HCT116 (cell line): ENCODE measurements at regions not wholly inside any gene's neighbourhood (a gene's known extent, or its start where the extent isn't known, plus 50 kb on each side); places are given as distances from the start of the nearest gene placed in this dataset.

ENCODE experiments used
- ATAC-seq: fragments of 200-7000 bp; cut with Tn5 transposase; 2 replicates; pipeline ENCODE4 v1.9.1; 2020; ENCODE audit warnings: mild to moderate bottlenecking, moderate library complexity
- BruUV-seq: library from RNA; stranded (reverse); fragments of 400-500 nt; replicated peaks from 2 replicates; lab custom pipeline; 2021; lab: Mats Ljungman, UMichigan
- CTCF ChIA-PET: fragments of 300-600 bp; sonication (Branson Sonifier 250); formaldehyde crosslinking; loops from one replicate; lab custom pipeline; 2021; ENCODE audit warnings: antibody characterized with exemption; lab: Charles Lee
- POLR2A ChIA-PET: fragments of 300-600, 350-600 bp; sonication (Branson Sonifier 250); formaldehyde crosslinking; loops from one replicate; lab custom pipeline; 2021; ENCODE audit warnings: antibody characterized with exemption; lab: Charles Lee
- RAD21 ChIA-PET, 2 experiments: fragments of 300-600 bp; sonication (Branson Sonifier 250); formaldehyde crosslinking; loops; one replicate each; lab custom pipeline; 2023; ENCODE audit warnings: low total read pairs in 2 of 2; ENCODE audit not compliant: uncharacterized antibody in 2 of 2, unreplicated experiment in 2 of 2, low non-redundant PET in 1 of 2; lab: Charles Lee
- DNase-seq: peaks from one replicate; pipeline ENCODE4 v3.0.0-alpha.2; 2010; ENCODE audit warnings: low read depth, low spot score
- H2AFZ ChIP-seq: fragments of 200-600 bp; shearing (Covaris generic), sonication (generic); 2 replicates; pipeline ENCODE4 v1.6.1; 2017; ENCODE audit warnings: low read depth, mixed run types, mixed read lengths, antibody characterized with exemption, low read length; ENCODE audit not compliant: poor library complexity, severe bottlenecking
- H3K27ac ChIP-seq: 2 replicates; pipeline ENCODE4 v1.5.1; 2012; ENCODE audit warnings: low read depth, low read length
- H3K27me3 ChIP-seq: fragments of 200-600 bp; sonication (generic); 2 replicates; pipeline ENCODE4 v1.6.1; 2016; ENCODE audit warnings: mixed run types, low read length, mixed read lengths; ENCODE audit not compliant: insufficient read depth
- H3K36me3 ChIP-seq, 2 experiments: fragments of 200-500 bp in 1 of 2; fragments of 200-600 bp in 1 of 2; sonication (Bioruptor generic) in 1 of 2; sonication (generic) in 1 of 2; 2 replicates each; pipeline versions ENCODE4 v1.5.1 to v1.6.1; 2014 to 2016; ENCODE audit warnings: low read length in 2 of 2, inconsistent platforms in 1 of 2, mixed read lengths in 1 of 2, mixed run types in 1 of 2; ENCODE audit not compliant: insufficient read depth in 2 of 2, control insufficient read depth in 1 of 2
- H3K4me1 ChIP-seq, 2 experiments: fragments of 200-600 bp in 1 of 2; sonication (generic) in 1 of 2; 2 replicates each; pipeline versions ENCODE4 v1.5.1 to v1.6.1; 2012 to 2017; ENCODE audit warnings: low read length in 2 of 2, inconsistent platforms in 1 of 2, mild to moderate bottlenecking in 1 of 2, mixed read lengths in 1 of 2, mixed run types in 1 of 2, moderate library complexity in 1 of 2; ENCODE audit not compliant: insufficient read depth in 2 of 2, control insufficient read depth in 1 of 2
- H3K4me2 ChIP-seq: fragments of 200-600 bp; sonication (generic); 2 replicates; pipeline ENCODE4 v1.6.1; 2017; ENCODE audit warnings: mixed run types, low read length, mixed read lengths
- H3K4me3 ChIP-seq, 2 experiments: fragments of 200-600 bp in 1 of 2; sonication (generic) in 1 of 2; replicated peaks in 1 of 2; 2 replicates each; pipeline ENCODE4 v1.5.1; 2011 to 2016; ENCODE audit warnings: low read length in 2 of 2, control low read depth in 1 of 2, low read depth in 1 of 2, mild to moderate bottlenecking in 1 of 2, mixed read lengths in 1 of 2, mixed run types in 1 of 2
- H3K79me2 ChIP-seq: fragments of 200-600 bp; sonication (generic); 2 replicates; pipeline ENCODE4 v1.6.1; 2017; ENCODE audit warnings: mild to moderate bottlenecking, mixed run types, low read length, moderate library complexity, mixed read lengths; ENCODE audit not compliant: insufficient read depth
- H3K9ac ChIP-seq: fragments of 200-600 bp; sonication (generic); 2 replicates; pipeline ENCODE4 v1.6.1; 2016; ENCODE audit warnings: low read length, mixed read lengths
- H3K9me2 ChIP-seq: fragments of 200-600 bp; sonication (generic), shearing (Covaris generic); 2 replicates; pipeline ENCODE4 v1.6.1; 2017; ENCODE audit warnings: mixed run types, mild to moderate bottlenecking, moderate library complexity; ENCODE audit not compliant: insufficient read depth
- H3K9me3 ChIP-seq, 2 experiments: fragments of 200-500 bp in 1 of 2; fragments of 200-600 bp in 1 of 2; sonication (Bioruptor generic) in 1 of 2; sonication (generic) in 1 of 2; 2 replicates each; pipeline ENCODE4 v1.6.1; 2014 to 2017; ENCODE audit warnings: low read length in 2 of 2, mixed read lengths in 2 of 2, inconsistent platforms in 1 of 2, low read depth in 1 of 2, mild to moderate bottlenecking in 1 of 2, mixed run types in 1 of 2, moderate library complexity in 1 of 2; ENCODE audit not compliant: control insufficient read depth in 1 of 2, insufficient read depth in 1 of 2
- H4K20me1 ChIP-seq: fragments of 200-600 bp; sonication (generic), shearing (Covaris generic); 2 replicates; pipeline ENCODE4 v1.6.1; 2017; ENCODE audit warnings: mixed run types, mild to moderate bottlenecking, moderate library complexity; ENCODE audit not compliant: insufficient read depth
- ATF3 ChIP-seq: IDR thresholded peaks from 2 replicates; pipeline ENCODE4 v1.6.1; 2012
- CBX3 ChIP-seq: IDR thresholded peaks from 2 replicates; pipeline ENCODE4 v1.6.1; 2012; ENCODE audit warnings: low read depth
- CEBPB ChIP-seq: IDR thresholded peaks from 2 replicates; pipeline ENCODE4 v1.6.1; 2012; ENCODE audit warnings: low read depth
- CTCF ChIP-seq, 3 experiments: fragments of 200-600 bp in 1 of 3; sonication (generic) in 1 of 3; IDR thresholded peaks in 2 of 3; conservative IDR thresholded peaks in 1 of 3; 2 replicates each; pipeline ENCODE4 v1.5.1; 2012 to 2017; ENCODE audit warnings: low read depth in 2 of 3, low read length in 2 of 3, antibody characterized with exemption in 1 of 3, borderline replicate concordance in 1 of 3, control low read depth in 1 of 3, mild to moderate bottlenecking in 1 of 3, mixed read lengths in 1 of 3, mixed run types in 1 of 3, moderate library complexity in 1 of 3; ENCODE audit not compliant: insufficient read depth in 1 of 3
- EGR1 ChIP-seq: IDR thresholded peaks from 2 replicates; pipeline ENCODE4 v1.6.1; 2012; ENCODE audit warnings: low read depth
- ELF1 ChIP-seq: IDR thresholded peaks from 2 replicates; pipeline ENCODE4 v1.6.1; 2012; ENCODE audit warnings: low read depth, borderline replicate concordance
- EZH2 ChIP-seq: fragments of 200-600 bp; sonication (generic); IDR thresholded peaks from 2 replicates; pipeline ENCODE4 v1.6.1; 2017; ENCODE audit warnings: antibody characterized with exemption, mixed run types
- EZH2phosphoT487 ChIP-seq: fragments of 200-600 bp; IDR thresholded peaks from 2 replicates; pipeline ENCODE4 v1.6.1; 2018; ENCODE audit warnings: antibody characterized with exemption, borderline replicate concordance
- FOSL1 ChIP-seq: IDR thresholded peaks from 2 replicates; pipeline ENCODE4 v1.6.1; 2012; ENCODE audit warnings: low read depth
- MAX ChIP-seq: IDR thresholded peaks from 2 replicates; pipeline ENCODE4 v1.6.1; 2012
- POLR2A ChIP-seq: IDR thresholded peaks from 2 replicates; pipeline ENCODE4 v1.7.0; 2011; ENCODE audit warnings: borderline replicate concordance; ENCODE audit not compliant: insufficient read depth, insufficient read length; ENCODE audit errors: extremely low read depth
- POLR2AphosphoS5 ChIP-seq: IDR thresholded peaks from 2 replicates; pipeline ENCODE4 v1.6.1; 2011; ENCODE audit warnings: mild to moderate bottlenecking, low read depth, low read length, moderate library complexity
- SIN3A ChIP-seq: IDR thresholded peaks from 2 replicates; pipeline ENCODE4 v1.6.1; 2012; ENCODE audit warnings: low read depth
- SP1 ChIP-seq: IDR thresholded peaks from 2 replicates; pipeline ENCODE4 v1.6.1; 2012; ENCODE audit warnings: low read depth
- SRF ChIP-seq: IDR thresholded peaks from 2 replicates; pipeline ENCODE4 v1.6.1; 2012; ENCODE audit warnings: low read depth
- TCF7L2 ChIP-seq: IDR thresholded peaks from 2 replicates; pipeline ENCODE4 v1.7.0; 2011; ENCODE audit warnings: borderline replicate concordance, inconsistent platforms; ENCODE audit not compliant: insufficient read depth, insufficient read length; ENCODE audit errors: extremely low read depth
- ZFX ChIP-seq: fragments of 450-650 bp; IDR thresholded peaks from 2 replicates; pipeline ENCODE4 v1.6.1; 2017
- ZNF274 ChIP-seq: fragments of 200-500 bp; sonication (Bioruptor generic); IDR thresholded peaks from 2 replicates; pipeline ENCODE4 v1.6.1; 2014; ENCODE audit warnings: mild to moderate bottlenecking, low read depth, low read length, inconsistent platforms
- intact Hi-C: fragments of 100-400 bp; cut with micrococcal nuclease; formaldehyde crosslinking; loops from 2 replicates; pipeline ENCODE4 v1.10.0; 2022
- TF ChIP-seq, protein P1 (sequence below): IDR thresholded peaks from 2 replicates; pipeline ENCODE4 v1.6.1; 2012; ENCODE audit warnings: low read depth
- TF ChIP-seq, protein P2 (sequence below): IDR thresholded peaks from 2 replicates; pipeline ENCODE4 v1.6.1; 2011; ENCODE audit warnings: mild to moderate bottlenecking, low read length, moderate library complexity; ENCODE audit not compliant: insufficient replicate concordance; ENCODE audit errors: extremely low read depth

DNA sequence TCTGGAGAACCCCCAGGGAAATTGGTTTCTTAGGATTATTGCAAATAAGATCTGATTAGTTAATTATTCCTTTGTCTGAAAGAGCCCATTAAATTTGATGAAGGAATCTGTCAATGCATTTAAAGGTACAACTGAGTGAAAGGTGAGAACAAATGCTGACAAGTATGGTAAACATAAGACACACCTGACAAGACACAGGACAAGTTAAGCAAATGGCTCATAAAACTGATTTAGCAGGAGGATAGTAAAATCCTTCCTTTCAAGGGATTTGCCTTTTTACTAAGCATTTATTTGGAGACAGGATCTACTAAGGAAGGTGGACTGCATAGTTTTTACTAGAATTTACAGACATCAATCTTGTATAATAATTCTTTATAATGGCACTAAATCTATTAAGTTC, 553.9 kb downstream of the SPRY1 start:
- no peak overlapping the region for H3K27ac ChIP-seq
- intact Hi-C loops: no loop called here
- POLR2A ChIA-PET: no interaction called here
- H3K4me1 ChIP-seq: no peaks in the 10 kb centered on the region
- no peak overlapping the region for H3K4me3 ChIP-seq
- no peaks in the 10 kb centered on the region for H3K9me2 ChIP-seq
- H3K36me3 ChIP-seq: no peaks in the 10 kb centered on the region
- no peak overlapping the region for H3K9ac ChIP-seq
- H3K27me3 ChIP-seq: no peaks in the 10 kb centered on the region
- no peak overlapping the region for H2AFZ ChIP-seq
- no peaks in the 10 kb centered on the region for H3K9me3 ChIP-seq
- no peaks in the 10 kb centered on the region for H3K79me2 ChIP-seq
- CTCF ChIA-PET: no interaction called here
- ATAC-seq: no peak
- RAD21 ChIA-PET: no interaction called here
- no peak for TF ChIP-seq CEBPB
- no peak for TF ChIP-seq MAX
- TF ChIP-seq EZH2phosphoT487: no peak
- TF ChIP-seq SP1: no peak
- TF ChIP-seq FOSL1: no peak
- TF ChIP-seq ZNF274: no peak
- TF ChIP-seq SIN3A: no peak
- no peak for TF ChIP-seq ELF1
- no peak for TF ChIP-seq POLR2A
- no peak for TF ChIP-seq ZFX
- no peak for TF ChIP-seq EZH2
- no peak for TF ChIP-seq SRF
- no peak for TF ChIP-seq POLR2AphosphoS5
- no peak for TF ChIP-seq ATF3
- TF ChIP-seq, protein P1, sequence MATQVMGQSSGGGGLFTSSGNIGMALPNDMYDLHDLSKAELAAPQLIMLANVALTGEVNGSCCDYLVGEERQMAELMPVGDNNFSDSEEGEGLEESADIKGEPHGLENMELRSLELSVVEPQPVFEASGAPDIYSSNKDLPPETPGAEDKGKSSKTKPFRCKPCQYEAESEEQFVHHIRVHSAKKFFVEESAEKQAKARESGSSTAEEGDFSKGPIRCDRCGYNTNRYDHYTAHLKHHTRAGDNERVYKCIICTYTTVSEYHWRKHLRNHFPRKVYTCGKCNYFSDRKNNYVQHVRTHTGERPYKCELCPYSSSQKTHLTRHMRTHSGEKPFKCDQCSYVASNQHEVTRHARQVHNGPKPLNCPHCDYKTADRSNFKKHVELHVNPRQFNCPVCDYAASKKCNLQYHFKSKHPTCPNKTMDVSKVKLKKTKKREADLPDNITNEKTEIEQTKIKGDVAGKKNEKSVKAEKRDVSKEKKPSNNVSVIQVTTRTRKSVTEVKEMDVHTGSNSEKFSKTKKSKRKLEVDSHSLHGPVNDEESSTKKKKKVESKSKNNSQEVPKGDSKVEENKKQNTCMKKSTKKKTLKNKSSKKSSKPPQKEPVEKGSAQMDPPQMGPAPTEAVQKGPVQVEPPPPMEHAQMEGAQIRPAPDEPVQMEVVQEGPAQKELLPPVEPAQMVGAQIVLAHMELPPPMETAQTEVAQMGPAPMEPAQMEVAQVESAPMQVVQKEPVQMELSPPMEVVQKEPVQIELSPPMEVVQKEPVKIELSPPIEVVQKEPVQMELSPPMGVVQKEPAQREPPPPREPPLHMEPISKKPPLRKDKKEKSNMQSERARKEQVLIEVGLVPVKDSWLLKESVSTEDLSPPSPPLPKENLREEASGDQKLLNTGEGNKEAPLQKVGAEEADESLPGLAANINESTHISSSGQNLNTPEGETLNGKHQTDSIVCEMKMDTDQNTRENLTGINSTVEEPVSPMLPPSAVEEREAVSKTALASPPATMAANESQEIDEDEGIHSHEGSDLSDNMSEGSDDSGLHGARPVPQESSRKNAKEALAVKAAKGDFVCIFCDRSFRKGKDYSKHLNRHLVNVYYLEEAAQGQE: no peak
- no peak for TF ChIP-seq TCF7L2
- no peak for TF ChIP-seq CTCF (IDR thresholded peaks at IDR 0.05 in 2 of 3, conservative IDR thresholded peaks at IDR 0.05 in 1 of 3; ENCODE audit: borderline replicate concordance in 1 of 3, insufficient read depth in 1 of 3, low read depth in 2 of 3, low read length in 2 of 3)
- TF ChIP-seq, protein P2, sequence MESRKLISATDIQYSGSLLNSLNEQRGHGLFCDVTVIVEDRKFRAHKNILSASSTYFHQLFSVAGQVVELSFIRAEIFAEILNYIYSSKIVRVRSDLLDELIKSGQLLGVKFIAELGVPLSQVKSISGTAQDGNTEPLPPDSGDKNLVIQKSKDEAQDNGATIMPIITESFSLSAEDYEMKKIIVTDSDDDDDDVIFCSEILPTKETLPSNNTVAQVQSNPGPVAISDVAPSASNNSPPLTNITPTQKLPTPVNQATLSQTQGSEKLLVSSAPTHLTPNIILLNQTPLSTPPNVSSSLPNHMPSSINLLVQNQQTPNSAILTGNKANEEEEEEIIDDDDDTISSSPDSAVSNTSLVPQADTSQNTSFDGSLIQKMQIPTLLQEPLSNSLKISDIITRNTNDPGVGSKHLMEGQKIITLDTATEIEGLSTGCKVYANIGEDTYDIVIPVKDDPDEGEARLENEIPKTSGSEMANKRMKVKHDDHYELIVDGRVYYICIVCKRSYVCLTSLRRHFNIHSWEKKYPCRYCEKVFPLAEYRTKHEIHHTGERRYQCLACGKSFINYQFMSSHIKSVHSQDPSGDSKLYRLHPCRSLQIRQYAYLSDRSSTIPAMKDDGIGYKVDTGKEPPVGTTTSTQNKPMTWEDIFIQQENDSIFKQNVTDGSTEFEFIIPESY: no peak
- no peak for TF ChIP-seq CBX3
- no peak for TF ChIP-seq EGR1
- BruUV-seq: no TSS peak
- no peaks in the 10 kb centered on the region for H4K20me1 ChIP-seq
- H3K4me2 ChIP-seq: no peak overlapping the region
- no peak for DNase-seq
